SU-DHL-6 (cell line): ENCODE measurements at regions not wholly inside any gene's neighbourhood (a gene's known extent, or its start where the extent isn't known, plus 50 kb on each side); places are given as distances from the start of the nearest gene placed in this dataset.

Experiments used
- EZH2phosphoT487 ChIP-seq: fragments of 200-600 bp; sonication (generic), shearing (Covaris generic); conservative IDR thresholded peaks from 2 replicates; pipeline ENCODE4 v1.6.1; 2018; ENCODE audit warnings: mild to moderate bottlenecking, antibody characterized with exemption, low read length, moderate library complexity, mixed read lengths
- TF ChIP-seq, protein P1 (sequence below): fragments of 200-600 bp; sonication (generic); IDR thresholded peaks from one replicate; pipeline ENCODE4 v1.5.1; 2017; ENCODE audit warnings: antibody characterized with exemption, mild to moderate bottlenecking, low read length, moderate library complexity; ENCODE audit not compliant: insufficient read depth, poor library complexity, severe bottlenecking

DNA sequence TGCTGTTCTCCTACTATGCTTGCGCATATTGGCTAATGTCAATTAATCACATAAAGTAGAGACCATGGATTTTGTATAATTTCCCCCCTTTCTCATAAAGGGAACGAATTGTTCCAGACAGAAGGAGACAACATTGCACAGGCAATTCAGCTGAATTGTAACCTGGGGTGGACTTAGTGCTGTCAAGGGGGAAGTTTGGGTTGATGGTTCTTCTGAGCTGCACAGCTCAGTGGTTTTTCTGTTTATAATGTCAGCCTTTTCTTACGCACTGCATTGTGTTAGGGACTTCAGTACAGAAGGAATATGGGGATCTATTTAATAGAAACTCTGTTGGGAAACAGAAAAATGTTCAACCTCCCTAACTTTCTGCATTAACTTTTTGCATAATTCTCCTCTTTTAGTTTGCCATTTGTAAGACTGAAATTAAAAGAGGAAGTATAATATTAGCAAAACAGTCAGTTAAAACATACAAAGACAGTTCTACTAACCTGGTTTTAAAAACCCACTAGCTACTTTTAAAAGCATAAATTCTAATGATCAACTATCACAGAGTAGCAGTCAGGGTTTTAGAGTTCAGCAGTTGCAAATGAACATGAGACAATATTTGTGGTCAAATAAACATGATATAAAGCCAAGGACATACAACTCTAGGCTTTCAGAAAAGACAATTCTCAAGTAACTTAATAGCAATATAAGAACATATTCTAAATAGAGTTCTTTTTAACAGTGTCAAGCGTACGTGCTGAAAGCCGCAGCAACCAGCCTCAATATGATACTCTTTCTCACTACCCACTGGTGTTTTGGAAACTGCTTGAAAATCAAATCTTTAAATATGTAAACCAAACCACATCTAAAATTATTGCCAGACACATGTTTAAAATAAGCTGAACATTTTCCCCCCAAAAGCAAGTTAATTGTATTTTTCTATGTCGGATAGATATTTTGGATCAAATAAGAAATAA lies 393.0 kb downstream of the FSCB start:
- TF ChIP-seq, protein P1, sequence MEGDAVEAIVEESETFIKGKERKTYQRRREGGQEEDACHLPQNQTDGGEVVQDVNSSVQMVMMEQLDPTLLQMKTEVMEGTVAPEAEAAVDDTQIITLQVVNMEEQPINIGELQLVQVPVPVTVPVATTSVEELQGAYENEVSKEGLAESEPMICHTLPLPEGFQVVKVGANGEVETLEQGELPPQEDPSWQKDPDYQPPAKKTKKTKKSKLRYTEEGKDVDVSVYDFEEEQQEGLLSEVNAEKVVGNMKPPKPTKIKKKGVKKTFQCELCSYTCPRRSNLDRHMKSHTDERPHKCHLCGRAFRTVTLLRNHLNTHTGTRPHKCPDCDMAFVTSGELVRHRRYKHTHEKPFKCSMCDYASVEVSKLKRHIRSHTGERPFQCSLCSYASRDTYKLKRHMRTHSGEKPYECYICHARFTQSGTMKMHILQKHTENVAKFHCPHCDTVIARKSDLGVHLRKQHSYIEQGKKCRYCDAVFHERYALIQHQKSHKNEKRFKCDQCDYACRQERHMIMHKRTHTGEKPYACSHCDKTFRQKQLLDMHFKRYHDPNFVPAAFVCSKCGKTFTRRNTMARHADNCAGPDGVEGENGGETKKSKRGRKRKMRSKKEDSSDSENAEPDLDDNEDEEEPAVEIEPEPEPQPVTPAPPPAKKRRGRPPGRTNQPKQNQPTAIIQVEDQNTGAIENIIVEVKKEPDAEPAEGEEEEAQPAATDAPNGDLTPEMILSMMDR: no peak
- no peak for TF ChIP-seq EZH2phosphoT487
